Sigmoid colon (tissue), 4 donors: ENCODE measurements at regions not wholly inside any gene's neighbourhood (a gene's known extent, or its start where the extent isn't known, plus 50 kb on each side); places are given as distances from the start of the nearest gene placed in this dataset.

Experiments used
- POLR2AphosphoS5 ChIP-seq, 4 donors: sonication (generic); formaldehyde crosslinking; IDR thresholded peaks; one replicate each; pipeline ENCODE4 v1.6.1; 2017; ENCODE audit warnings: antibody characterized with exemption in 4 of 4
- TF ChIP-seq, protein P1 (sequence below), 4 experiments: fragments of 450-650 bp in 3 of 4; fragments of 200-600 bp in 1 of 4; IDR thresholded peaks; one replicate each; pipeline ENCODE4 v1.5.1; 2016 to 2019; ENCODE audit warnings: antibody characterized with exemption in 4 of 4, mild to moderate bottlenecking in 3 of 4, moderate library complexity in 2 of 4

- TF ChIP-seq, protein P1, sequence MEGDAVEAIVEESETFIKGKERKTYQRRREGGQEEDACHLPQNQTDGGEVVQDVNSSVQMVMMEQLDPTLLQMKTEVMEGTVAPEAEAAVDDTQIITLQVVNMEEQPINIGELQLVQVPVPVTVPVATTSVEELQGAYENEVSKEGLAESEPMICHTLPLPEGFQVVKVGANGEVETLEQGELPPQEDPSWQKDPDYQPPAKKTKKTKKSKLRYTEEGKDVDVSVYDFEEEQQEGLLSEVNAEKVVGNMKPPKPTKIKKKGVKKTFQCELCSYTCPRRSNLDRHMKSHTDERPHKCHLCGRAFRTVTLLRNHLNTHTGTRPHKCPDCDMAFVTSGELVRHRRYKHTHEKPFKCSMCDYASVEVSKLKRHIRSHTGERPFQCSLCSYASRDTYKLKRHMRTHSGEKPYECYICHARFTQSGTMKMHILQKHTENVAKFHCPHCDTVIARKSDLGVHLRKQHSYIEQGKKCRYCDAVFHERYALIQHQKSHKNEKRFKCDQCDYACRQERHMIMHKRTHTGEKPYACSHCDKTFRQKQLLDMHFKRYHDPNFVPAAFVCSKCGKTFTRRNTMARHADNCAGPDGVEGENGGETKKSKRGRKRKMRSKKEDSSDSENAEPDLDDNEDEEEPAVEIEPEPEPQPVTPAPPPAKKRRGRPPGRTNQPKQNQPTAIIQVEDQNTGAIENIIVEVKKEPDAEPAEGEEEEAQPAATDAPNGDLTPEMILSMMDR (IDR thresholded peaks at IDR 0.05), result no peak
- no peak for TF ChIP-seq POLR2AphosphoS5 (IDR thresholded peaks at IDR 0.05)
Observed at GRCh38 chr4:171742436-171742835, 70.8 kb upstream of the GALNTL6 start.
